Astrocyte (in vitro differentiated cells and primary cell): ENCODE measurements at regions not wholly inside any gene's neighbourhood (a gene's known extent, or its start where the extent isn't known, plus 50 kb on each side); places are given as distances from the start of the nearest gene placed in this dataset.

Experiments used
- CTCF ChIP-seq: IDR thresholded peaks from 2 replicates; pipeline ENCODE4 v1.5.1; 2011; ENCODE audit warnings: low read depth, mild to moderate bottlenecking, inconsistent platforms, low read length, moderate library complexity; ENCODE audit not compliant: insufficient read depth
- EZH2 ChIP-seq: IDR thresholded peaks from 2 replicates; pipeline ENCODE4 v1.6.1; 2012; ENCODE audit warnings: mild to moderate bottlenecking, low read length, inconsistent platforms; ENCODE audit not compliant: insufficient read depth

- TF ChIP-seq CTCF (no peak), EZH2 (no peak)
Measured at GRCh38 chr7:84565345-84566074, 370.9 kb upstream of the SEMA3A start.
